K562 (cell line): ENCODE measurements at regions not wholly inside any gene's neighbourhood (a gene's known extent, or its start where the extent isn't known, plus 50 kb on each side); places are given as distances from the start of the nearest gene placed in this dataset.

Source experiments
- BACH1 ChIP-seq: fragments of 200-800 bp; sonication (Bioruptor generic); IDR thresholded peaks from 2 replicates; pipeline ENCODE4 v1.6.1; 2016; ENCODE audit warnings: missing genetic modification characterization, missing compliant biosample characterization
- EP400 ChIP-seq: fragments of 450-650 bp; IDR thresholded peaks from 2 replicates; pipeline ENCODE4 v1.6.1; 2017; ENCODE audit warnings: antibody characterized with exemption, mild to moderate bottlenecking, moderate library complexity
- EZH2 ChIP-seq: IDR thresholded peaks from 2 replicates; pipeline ENCODE4 v1.6.1; 2012; ENCODE audit warnings: low read depth, mild to moderate bottlenecking, inconsistent platforms, low read length, borderline replicate concordance
- FOS ChIP-seq: IDR thresholded peaks from 3 replicates; pipeline ENCODE4 v1.6.1; 2011; ENCODE audit not compliant: insufficient read length; ENCODE audit errors: extremely low read depth
- GABPB1 ChIP-seq: sonication (generic); formaldehyde crosslinking; IDR thresholded peaks from 2 replicates; pipeline ENCODE4 v1.8.0; 2022; ENCODE audit warnings: mild to moderate bottlenecking, missing genetic modification reagents
- HDAC6 ChIP-seq: IDR thresholded peaks from 2 replicates; pipeline ENCODE4 v1.6.1; 2012; ENCODE audit warnings: low read depth, mild to moderate bottlenecking, control low read depth, inconsistent platforms, low read length, moderate library complexity
- MIER1 ChIP-seq: fragments of 450-650 bp; IDR thresholded peaks from 2 replicates; pipeline ENCODE4 v1.6.1; 2016; ENCODE audit warnings: antibody characterized with exemption, mild to moderate bottlenecking, low read depth
- NFRKB ChIP-seq: fragments of 450-650 bp; IDR thresholded peaks from 2 replicates; pipeline ENCODE4 v1.6.1; 2016; ENCODE audit warnings: low read depth
- POLR2A ChIP-seq: fragments of 450-650 bp; conservative IDR thresholded peaks from 2 replicates; pipeline ENCODE4 v1.6.1; 2016
- POLR3A ChIP-seq: IDR thresholded peaks from 2 replicates; pipeline ENCODE4 v1.6.1; 2011; ENCODE audit warnings: borderline replicate concordance, mild to moderate bottlenecking, moderate library complexity; ENCODE audit not compliant: insufficient read length, insufficient read depth; ENCODE audit errors: extremely low read depth
- RBM39 ChIP-seq: fragments of 200-400 bp; formaldehyde crosslinking; optimal IDR thresholded peaks from 2 replicates; pipeline ENCODE3; 2018; ENCODE audit warnings: low read depth, low read length
- RFX7 ChIP-seq: fragments of 250-450 bp; sonication (Bioruptor Pico); IDR thresholded peaks from 2 replicates; pipeline ENCODE4 v1.5.1; 2021; ENCODE audit warnings: mild to moderate bottlenecking
- SIX5 ChIP-seq, 2 experiments: IDR thresholded peaks; 2 replicates each; pipeline ENCODE4 v1.6.1; 2011; ENCODE audit warnings: low read length in 2 of 2, borderline replicate concordance in 1 of 2, low read depth in 1 of 2, mild to moderate bottlenecking in 1 of 2, moderate library complexity in 1 of 2; ENCODE audit not compliant: insufficient read depth in 1 of 2
- SMARCA4 ChIP-seq: fragments of 450-650 bp; IDR thresholded peaks from 2 replicates; pipeline ENCODE4 v1.6.1; 2016
- SNAPC5 ChIP-seq: fragments of 250-450 bp; sonication (Bioruptor Pico); IDR thresholded peaks from 2 replicates; pipeline ENCODE4 v1.8.0; 2021; ENCODE audit warnings: moderate library complexity, mild to moderate bottlenecking, inconsistent platforms
- SP2 ChIP-seq: IDR thresholded peaks from 2 replicates; pipeline ENCODE4 v1.6.1; 2011; ENCODE audit warnings: mild to moderate bottlenecking, low read depth, low read length, moderate library complexity; ENCODE audit not compliant: poor library complexity, severe bottlenecking; ENCODE audit errors: extremely low read depth
- SPI1 ChIP-seq: IDR thresholded peaks from 2 replicates; pipeline ENCODE4 v1.6.1; 2011; ENCODE audit warnings: low read depth, low read length, control low read depth, borderline replicate concordance
- TEAD4 ChIP-seq, 2 experiments: sonication (generic) in 1 of 2; formaldehyde crosslinking in 1 of 2; IDR thresholded peaks; 2 replicates each; pipeline versions ENCODE4 v1.6.1 to v1.8.0; 2012 to 2022; ENCODE audit warnings: borderline replicate concordance in 1 of 2, inconsistent platforms in 1 of 2, low read length in 1 of 2, mild to moderate bottlenecking in 1 of 2, missing genetic modification reagents in 1 of 2
- YY1 ChIP-seq, 3 experiments: IDR thresholded peaks; 2 replicates each; pipeline ENCODE4 v1.6.1; 2011; ENCODE audit warnings: low read length in 2 of 3, mild to moderate bottlenecking in 2 of 3, moderate library complexity in 2 of 3, borderline replicate concordance in 1 of 3, control low read depth in 1 of 3, low read depth in 1 of 3; ENCODE audit not compliant: insufficient read depth in 3 of 3, insufficient replicate concordance in 2 of 3, control insufficient read depth in 1 of 3, insufficient read length in 1 of 3; ENCODE audit errors: extremely low read depth in 1 of 3
- ZEB2 ChIP-seq: fragments of 450-650 bp; IDR thresholded peaks from 2 replicates; pipeline ENCODE4 v1.6.1; 2016
- ZNF766 ChIP-seq: fragments of 200-800 bp; sonication (Bioruptor generic); conservative IDR thresholded peaks from 2 replicates; pipeline ENCODE4 v1.6.1; 2016; ENCODE audit warnings: missing genetic modification characterization, missing compliant biosample characterization
- TF ChIP-seq, protein P1 (sequence below): fragments of 250-450 bp; sonication (Bioruptor Pico); IDR thresholded peaks from 2 replicates; pipeline ENCODE4 v1.5.0; 2020; ENCODE audit warnings: mild to moderate bottlenecking
- TF ChIP-seq, protein P2 (sequence below): fragments of 250-450 bp; sonication (Bioruptor Pico); IDR thresholded peaks from 2 replicates; pipeline ENCODE4 v1.8.0; 2022; ENCODE audit warnings: inconsistent platforms
- TF ChIP-seq, protein P3 (sequence below): fragments of 200-400 bp; formaldehyde crosslinking; IDR thresholded peaks from 2 replicates; pipeline ENCODE4 v1.6.1; 2017; ENCODE audit warnings: mild to moderate bottlenecking, low read depth, low read length, moderate library complexity

DNA sequence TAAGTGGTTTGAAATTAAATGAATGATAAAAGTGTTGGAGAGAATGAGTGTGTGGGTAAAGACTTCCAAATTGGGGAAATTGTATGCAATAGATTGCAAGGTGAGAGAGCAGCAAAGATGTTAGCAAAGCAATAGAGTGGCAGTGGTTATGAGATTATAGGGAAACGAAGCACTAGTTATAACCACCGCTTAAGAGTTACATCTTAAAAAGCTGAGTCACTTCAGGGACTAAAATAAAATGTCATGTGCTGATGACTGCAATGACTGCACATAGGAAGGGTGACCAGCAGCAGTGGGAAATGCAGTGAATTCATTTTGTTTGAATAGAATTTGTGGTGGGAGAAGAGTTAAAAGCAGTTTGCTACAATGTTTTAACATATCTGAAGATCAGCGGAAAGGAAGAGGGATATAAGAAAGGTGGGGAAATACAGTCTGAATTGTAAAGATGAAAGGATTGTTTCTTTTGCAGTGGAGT lies 127.3 kb downstream of the RAP2B start (continued):
- TF ChIP-seq YY1 (IDR thresholded peaks at IDR 0.05; ENCODE audit: borderline replicate concordance in 1 of 3, control insufficient read depth in 1 of 3, extremely low read depth in 1 of 3, insufficient read depth in 3 of 3, insufficient read length in 1 of 3, insufficient replicate concordance in 2 of 3, low read depth in 1 of 3, low read length in 2 of 3): no peak
- peak; percentile 80; the same call in 1 of the 2 replicates for TF ChIP-seq NFRKB
- TF ChIP-seq RFX7: no peak
- peak; percentile 98 for TF ChIP-seq BACH1 (tag)
- no peak for TF ChIP-seq SPI1
- no peak for TF ChIP-seq POLR3A
- TF ChIP-seq SP2: no peak
- no peak for TF ChIP-seq TEAD4 (IDR thresholded peaks at IDR 0.05; ENCODE audit: low read length)
- TF ChIP-seq TEAD4 (CRISPR knock-in tag; IDR thresholded peaks at IDR 0.05; ENCODE audit: borderline replicate concordance): no peak
- TF ChIP-seq, protein P1, sequence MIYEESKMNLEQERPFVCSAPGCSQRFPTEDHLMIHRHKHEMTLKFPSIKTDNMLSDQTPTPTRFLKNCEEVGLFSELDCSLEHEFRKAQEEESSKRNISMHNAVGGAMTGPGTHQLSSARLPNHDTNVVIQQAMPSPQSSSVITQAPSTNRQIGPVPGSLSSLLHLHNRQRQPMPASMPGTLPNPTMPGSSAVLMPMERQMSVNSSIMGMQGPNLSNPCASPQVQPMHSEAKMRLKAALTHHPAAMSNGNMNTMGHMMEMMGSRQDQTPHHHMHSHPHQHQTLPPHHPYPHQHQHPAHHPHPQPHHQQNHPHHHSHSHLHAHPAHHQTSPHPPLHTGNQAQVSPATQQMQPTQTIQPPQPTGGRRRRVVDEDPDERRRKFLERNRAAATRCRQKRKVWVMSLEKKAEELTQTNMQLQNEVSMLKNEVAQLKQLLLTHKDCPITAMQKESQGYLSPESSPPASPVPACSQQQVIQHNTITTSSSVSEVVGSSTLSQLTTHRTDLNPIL (CRISPR knock-in tag): no peak
- peak; percentile 47 for TF ChIP-seq EP400
- no peak for TF ChIP-seq ZNF766
- TF ChIP-seq ZEB2: no peak
- TF ChIP-seq, protein P2, sequence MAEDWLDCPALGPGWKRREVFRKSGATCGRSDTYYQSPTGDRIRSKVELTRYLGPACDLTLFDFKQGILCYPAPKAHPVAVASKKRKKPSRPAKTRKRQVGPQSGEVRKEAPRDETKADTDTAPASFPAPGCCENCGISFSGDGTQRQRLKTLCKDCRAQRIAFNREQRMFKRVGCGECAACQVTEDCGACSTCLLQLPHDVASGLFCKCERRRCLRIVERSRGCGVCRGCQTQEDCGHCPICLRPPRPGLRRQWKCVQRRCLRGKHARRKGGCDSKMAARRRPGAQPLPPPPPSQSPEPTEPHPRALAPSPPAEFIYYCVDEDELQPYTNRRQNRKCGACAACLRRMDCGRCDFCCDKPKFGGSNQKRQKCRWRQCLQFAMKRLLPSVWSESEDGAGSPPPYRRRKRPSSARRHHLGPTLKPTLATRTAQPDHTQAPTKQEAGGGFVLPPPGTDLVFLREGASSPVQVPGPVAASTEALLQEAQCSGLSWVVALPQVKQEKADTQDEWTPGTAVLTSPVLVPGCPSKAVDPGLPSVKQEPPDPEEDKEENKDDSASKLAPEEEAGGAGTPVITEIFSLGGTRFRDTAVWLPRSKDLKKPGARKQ (CRISPR knock-in tag): no peak
- TF ChIP-seq GABPB1: no peak
- peak; percentile 77; the same call in 1 of the 2 replicates for TF ChIP-seq SMARCA4
- TF ChIP-seq RBM39: no peak
- TF ChIP-seq SNAPC5: no peak
- TF ChIP-seq SIX5 (IDR thresholded peaks at IDR 0.05; ENCODE audit: borderline replicate concordance in 1 of 2, insufficient read depth in 1 of 2, low read depth in 1 of 2, low read length in 2 of 2): no peak
- no peak for TF ChIP-seq EZH2
- TF ChIP-seq POLR2A: no peak
- no peak for TF ChIP-seq HDAC6
- TF ChIP-seq FOS: no peak
- TF ChIP-seq, protein P3, sequence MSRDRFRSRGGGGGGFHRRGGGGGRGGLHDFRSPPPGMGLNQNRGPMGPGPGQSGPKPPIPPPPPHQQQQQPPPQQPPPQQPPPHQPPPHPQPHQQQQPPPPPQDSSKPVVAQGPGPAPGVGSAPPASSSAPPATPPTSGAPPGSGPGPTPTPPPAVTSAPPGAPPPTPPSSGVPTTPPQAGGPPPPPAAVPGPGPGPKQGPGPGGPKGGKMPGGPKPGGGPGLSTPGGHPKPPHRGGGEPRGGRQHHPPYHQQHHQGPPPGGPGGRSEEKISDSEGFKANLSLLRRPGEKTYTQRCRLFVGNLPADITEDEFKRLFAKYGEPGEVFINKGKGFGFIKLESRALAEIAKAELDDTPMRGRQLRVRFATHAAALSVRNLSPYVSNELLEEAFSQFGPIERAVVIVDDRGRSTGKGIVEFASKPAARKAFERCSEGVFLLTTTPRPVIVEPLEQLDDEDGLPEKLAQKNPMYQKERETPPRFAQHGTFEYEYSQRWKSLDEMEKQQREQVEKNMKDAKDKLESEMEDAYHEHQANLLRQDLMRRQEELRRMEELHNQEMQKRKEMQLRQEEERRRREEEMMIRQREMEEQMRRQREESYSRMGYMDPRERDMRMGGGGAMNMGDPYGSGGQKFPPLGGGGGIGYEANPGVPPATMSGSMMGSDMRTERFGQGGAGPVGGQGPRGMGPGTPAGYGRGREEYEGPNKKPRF: no peak
- no peak for TF ChIP-seq MIER1
